H1 (cell line): ENCODE measurements at regions not wholly inside any gene's neighbourhood (a gene's known extent, or its start where the extent isn't known, plus 50 kb on each side); places are given as distances from the start of the nearest gene placed in this dataset.

Experiments used
- CTCF ChIA-PET: fragments of 300-600 bp; sonication (Branson Sonifier 250); formaldehyde crosslinking; loops from one replicate; lab custom pipeline; 2021; ENCODE audit not compliant: partially characterized antibody; lab: Charles Lee
- POLR2A ChIA-PET: fragments of 300-600 bp; sonication (Branson Sonifier 250); formaldehyde crosslinking; loops from one replicate; lab custom pipeline; 2021; ENCODE audit warnings: inconsistent platforms; ENCODE audit not compliant: partially characterized antibody; lab: Charles Lee
- DNase-seq, 2 experiments: peaks; one replicate each; pipeline versions ENCODE4 v3.0.0 to v3.0.0-alpha.2; 2010 to 2022; ENCODE audit warnings: low spot score in 2 of 2, low read depth in 1 of 2, mixed read lengths in 1 of 2
- FAIRE-seq: peaks from 2 replicates; lab custom pipeline; 2011; peaks lifted over from hg19 to GRCh38; lab: Jason Lieb, UNC
- H2AFZ ChIP-seq: 2 replicates; pipeline ENCODE4 v1.8.1; 2012; ENCODE audit warnings: low read length, inconsistent platforms
- H2AK5ac ChIP-seq: 2 replicates; pipeline ENCODE4 v1.6.1; 2013; ENCODE audit warnings: low read depth, low read length
- H2BK120ac ChIP-seq: replicated peaks from 2 replicates; pipeline ENCODE3; 2013; ENCODE audit warnings: low read depth, low read length, inconsistent platforms
- H2BK12ac ChIP-seq: 2 replicates; pipeline ENCODE4 v1.6.1; 2013; ENCODE audit warnings: low read depth, low read length
- H2BK15ac ChIP-seq: 2 replicates; pipeline ENCODE4 v1.6.1; 2013; ENCODE audit warnings: low read length
- H2BK20ac ChIP-seq: 2 replicates; pipeline ENCODE4 v1.6.1; 2013; ENCODE audit warnings: low read length
- H2BK5ac ChIP-seq: 2 replicates; pipeline ENCODE4 v1.6.1; 2013; ENCODE audit warnings: low read depth, low read length
- H3K14ac ChIP-seq: 2 replicates; pipeline ENCODE4 v1.6.1; 2013; ENCODE audit warnings: inconsistent platforms; ENCODE audit not compliant: insufficient read length
- H3K18ac ChIP-seq: 2 replicates; pipeline ENCODE4 v1.6.1; 2013; ENCODE audit warnings: low read length; ENCODE audit errors: extremely low read depth
- H3K23ac ChIP-seq: 2 replicates; pipeline ENCODE4 v1.6.1; 2013; ENCODE audit warnings: inconsistent platforms; ENCODE audit not compliant: insufficient read length
- H3K23me2 ChIP-seq: 2 replicates; pipeline ENCODE4 v1.6.1; 2013; ENCODE audit warnings: low read depth, low read length
- H3K27ac ChIP-seq: 2 replicates; pipeline ENCODE4 v1.6.1; 2011; ENCODE audit warnings: low read depth, low read length, inconsistent platforms
- H3K27me3 ChIP-seq, 4 experiments: replicated peaks in 1 of 4; 1 replicate in 1 of 4; 2 replicates in 3 of 4; pipeline versions ENCODE4 v1.6.1 to v1.8.1; 2011 to 2013; ENCODE audit warnings: low read length in 3 of 4, mild to moderate bottlenecking in 3 of 4, inconsistent platforms in 2 of 4, mixed read lengths in 2 of 4, moderate library complexity in 1 of 4; ENCODE audit not compliant: control insufficient read depth in 3 of 4, insufficient read depth in 3 of 4; ENCODE audit errors: extremely low read depth in 1 of 4
- H3K36me3 ChIP-seq, 4 experiments: 2 replicates each; pipeline versions ENCODE4 v1.6.1 to v1.8.1; 2011 to 2013; ENCODE audit warnings: mild to moderate bottlenecking in 4 of 4, low read length in 3 of 4, moderate library complexity in 2 of 4, control low read depth in 1 of 4, inconsistent platforms in 1 of 4; ENCODE audit not compliant: insufficient read depth in 4 of 4, control insufficient read depth in 2 of 4
- H3K4ac ChIP-seq: replicated peaks from 2 replicates; pipeline ENCODE3; 2013; ENCODE audit warnings: low read length, low read depth, mixed read lengths, inconsistent platforms; ENCODE audit not compliant: insufficient read length
- H3K4me1 ChIP-seq, 4 experiments: replicated peaks in 1 of 4; 1 replicate in 1 of 4; 2 replicates in 3 of 4; pipeline versions ENCODE4 v1.6.1 to v1.8.1; 2011 to 2013; ENCODE audit warnings: low read length in 3 of 4, inconsistent platforms in 2 of 4, mixed read lengths in 1 of 4; ENCODE audit not compliant: insufficient read depth in 4 of 4, control insufficient read depth in 3 of 4
- H3K4me2 ChIP-seq, 2 experiments: 2 replicates each; pipeline versions ENCODE4 v1.6.1 to v1.8.1; 2011 to 2013; ENCODE audit warnings: low read depth in 2 of 2, low read length in 2 of 2, control low read depth in 1 of 2, inconsistent platforms in 1 of 2, mild to moderate bottlenecking in 1 of 2; ENCODE audit not compliant: insufficient read depth in 1 of 2
- H3K4me3 ChIP-seq, 4 experiments: fragments of 200-600, 300-600 bp in 1 of 4; sonication (generic), shearing (Covaris generic), sonication (Bioruptor Twin) in 1 of 4; 2 replicates each; pipeline versions ENCODE4 v1.5.1 to v1.8.1; 2011 to 2016; ENCODE audit warnings: low read length in 4 of 4, low read depth in 3 of 4, control low read depth in 2 of 4, inconsistent platforms in 2 of 4, mild to moderate bottlenecking in 2 of 4, mixed read lengths in 1 of 4, moderate library complexity in 1 of 4; ENCODE audit not compliant: insufficient read depth in 2 of 4; ENCODE audit errors: extremely low read depth in 1 of 4
- H3K56ac ChIP-seq: replicated peaks from 2 replicates; pipeline ENCODE3; 2013; ENCODE audit warnings: low read depth, mild to moderate bottlenecking, mixed read lengths, low read length, inconsistent platforms; ENCODE audit not compliant: insufficient read length
- H3K79me1 ChIP-seq: 2 replicates; pipeline ENCODE4 v1.6.1; 2013; ENCODE audit warnings: low read depth, low read length, control low read depth
- H3K79me2 ChIP-seq, 2 experiments: 2 replicates each; pipeline versions ENCODE4 v1.6.1 to v1.8.1; 2012 to 2013; ENCODE audit warnings: low read length in 2 of 2, mild to moderate bottlenecking in 2 of 2, inconsistent platforms in 1 of 2; ENCODE audit not compliant: insufficient read depth in 2 of 2, control insufficient read depth in 1 of 2
- H3K9ac ChIP-seq, 4 experiments: replicated peaks in 1 of 4; 1 replicate in 1 of 4; 2 replicates in 3 of 4; pipeline versions ENCODE4 v1.6.1 to v1.8.1; 2011 to 2013; ENCODE audit warnings: low read depth in 3 of 4, low read length in 3 of 4, control low read depth in 2 of 4, mild to moderate bottlenecking in 2 of 4, moderate library complexity in 2 of 4, inconsistent platforms in 1 of 4; ENCODE audit errors: extremely low read depth in 1 of 4
- H3K9me3 ChIP-seq, 2 experiments: 2 replicates each; pipeline versions ENCODE4 v1.6.1 to v1.8.1; 2012 to 2013; ENCODE audit warnings: mild to moderate bottlenecking in 2 of 2, moderate library complexity in 2 of 2, control low read depth in 1 of 2, inconsistent platforms in 1 of 2, low read depth in 1 of 2, low read length in 1 of 2, mixed read lengths in 1 of 2; ENCODE audit not compliant: insufficient read depth in 2 of 2
- H4K20me1 ChIP-seq, 2 experiments: replicated peaks in 1 of 2; 2 replicates each; pipeline versions ENCODE3 to v1.8.1; 2011 to 2013; ENCODE audit warnings: inconsistent platforms in 2 of 2, low read length in 2 of 2, mild to moderate bottlenecking in 1 of 2; ENCODE audit not compliant: insufficient read depth in 2 of 2, control insufficient read depth in 1 of 2
- H4K5ac ChIP-seq: 2 replicates; pipeline ENCODE4 v1.6.1; 2013; ENCODE audit warnings: low read length, low read depth, mixed read lengths, inconsistent platforms; ENCODE audit not compliant: insufficient read length
- H4K8ac ChIP-seq: 2 replicates; pipeline ENCODE4 v1.8.0; 2013; ENCODE audit warnings: mild to moderate bottlenecking, moderate library complexity, low read length, inconsistent platforms; ENCODE audit not compliant: insufficient read depth; ENCODE audit errors: extremely low read depth
- H4K91ac ChIP-seq: replicated peaks from 2 replicates; pipeline ENCODE3; 2013; ENCODE audit warnings: low read length, mixed read lengths, inconsistent platforms; ENCODE audit not compliant: insufficient read length
- BRCA1 ChIP-seq: IDR thresholded peaks from 2 replicates; pipeline ENCODE4 v1.6.1; 2012; ENCODE audit warnings: low read depth, low read length, improper control_type of control experiment
- MAFK ChIP-seq: IDR thresholded peaks from 2 replicates; pipeline ENCODE4 v1.6.1; 2012; ENCODE audit warnings: low read depth, mild to moderate bottlenecking, improper control_type of control experiment, low read length
- WGBS, 2 experiments: shearing (Covaris generic) in 1 of 2; methylation state at CpG; one replicate each; pipeline versions ENCODE4 v1.1.6 to v1.1.7; 2013 to 2015; ENCODE audit warnings: low lambda C conversion rate in 2 of 2, mixed read lengths in 2 of 2, inconsistent platforms in 1 of 2, low coverage in 1 of 2, missing lambda C conversion rate in 1 of 2; ENCODE audit not compliant: insufficient replicate concordance in 2 of 2, insufficient coverage in 1 of 2, insufficient read length in 1 of 2; ENCODE audit errors: extremely low coverage in 1 of 2, missing lambda C conversion rate in 1 of 2; 5-methylcytosine and 5-hydroxymethylcytosine counted together

DNA sequence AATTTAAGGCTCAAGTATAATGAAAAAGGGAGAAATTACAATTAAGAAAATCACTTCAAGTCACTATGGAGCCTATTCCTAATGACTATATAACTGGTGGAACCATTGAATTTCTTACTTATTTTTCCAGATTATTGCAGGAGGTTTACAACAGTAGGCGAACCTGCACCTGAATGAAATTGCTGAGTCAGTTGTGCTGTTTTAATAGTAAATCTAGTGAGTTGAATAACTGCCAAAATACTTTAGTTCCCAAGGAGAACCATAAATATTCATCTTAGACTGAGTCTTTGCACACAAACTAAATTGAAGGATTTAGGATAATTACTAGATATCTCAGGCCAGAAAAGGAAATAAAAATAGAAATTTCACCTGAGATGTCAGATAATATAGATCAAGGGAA lies 1052.8 kb downstream of the NAALADL2 start:
- Histone ChIP-seq H2BK120ac (no peak overlapping the region), H3K79me2 (no peaks in the 10 kb centered on the region), H3K18ac (no peak overlapping the region), H3K36me3 (no peaks in the 10 kb centered on the region), H3K4me2 (no peak overlapping the region), H3K79me1 (no peaks in the 10 kb centered on the region), H3K4me3 (no peak overlapping the region), H3K23me2 (no peaks in the 10 kb centered on the region), H3K23ac (no peak overlapping the region), H4K5ac (no peak overlapping the region), H3K27me3 (no peaks in the 10 kb centered on the region), H3K4me1 (no peaks in the 10 kb centered on the region), H2AK5ac (no peak overlapping the region), H4K8ac (no peak overlapping the region), H4K91ac (no peak overlapping the region), H4K20me1 (no peaks in the 10 kb centered on the region), H3K9ac (no peak overlapping the region), H2BK5ac (no peak overlapping the region), H3K14ac (no peak overlapping the region), H2BK12ac (no peak overlapping the region), H2BK20ac (no peak overlapping the region), H2AFZ (no peak overlapping the region), H3K56ac (no peak overlapping the region), H3K9me3 (no peaks in the 10 kb centered on the region; a peak in 1 of 4 replicates), H3K4ac (no peak overlapping the region), H3K27ac (no peak overlapping the region), H2BK15ac (no peak overlapping the region)
- no peak for DNase-seq
- WGBS, 2 experiments = 91% methylated on average over 1 of the region's 1 CpG; no CpG with 5 or more reads in 1 of the 2 experiments
- ChIA-PET CTCF (no interaction called here), POLR2A (no interaction called here)
- FAIRE-seq = no peak
- TF ChIP-seq MAFK = 0 out of 2 replicates have a peak, but pooled peaks have one; percentile 12
- TF ChIP-seq BRCA1 = no peak
